Stimulated activated CD4-positive, alpha-beta T cell treated with anti-CD3 and anti-CD28 coated beads, Interleukin-12 subunit alpha, Interleukin-12 subunit beta, amount 100 ng/mL, for 24 hours (primary cell): ENCODE measurements at regions not wholly inside any gene's neighbourhood (a gene's known extent, or its start where the extent isn't known, plus 50 kb on each side); places are given as distances from the start of the nearest gene placed in this dataset.
"Not testable (repeated sequence)": the region's sequence is repeated elsewhere in the genome, so short reads cannot be mapped to it uniquely, and the experiment has no call there.

Experiments used
- DNase-seq, 2 experiments: peaks; one replicate each; pipeline ENCODE4 v3.0.0-alpha.2; 2020; ENCODE audit warnings: low read depth in 2 of 2

- no peak for DNase-seq
Observed at GRCh38 chr1:65062339-65062738, 85.7 kb upstream of the AK4 start.

- no peak for DNase-seq
Observed at GRCh38 chr1:65063025-65063424, 85.0 kb upstream of the AK4 start.

- DNase-seq, result no peak
Observed at GRCh38 chr1:65064981-65065380, 83.0 kb upstream of the AK4 start.

- no peak for DNase-seq
Observed at GRCh38 chr1:65065524-65066418, 82.2 kb upstream of the AK4 start.

- DNase-seq, result no peak
Observed at GRCh38 chr1:65066419-65066765, 81.6 kb upstream of the AK4 start.

GRCh38 chr1:65066766-65067490 lies 81.1 kb upstream of the AK4 start:
- peak; percentile 37 to 54 for DNase-seq

- peak; percentile 16 to 29 for DNase-seq
Observed at GRCh38 chr1:65067491-65068201, 80.4 kb upstream of the AK4 start.

- no peak for DNase-seq
Observed at GRCh38 chr1:65068202-65069010, 79.6 kb upstream of the AK4 start.

GRCh38 chr1:65069011-65069565 lies 78.9 kb upstream of the AK4 start:
- DNase-seq, result peak; percentile 21 to 34

GRCh38 chr1:65072845-65073244 lies 75.2 kb upstream of the AK4 start:
- no peak for DNase-seq

GRCh38 chr1:65075123-65075976 lies 72.7 kb upstream of the AK4 start:
- peak; percentile 35 to 39 for DNase-seq

GRCh38 chr1:65077369-65077768 lies 70.6 kb upstream of the AK4 start:
- no peak for DNase-seq

- DNase-seq, result no peak
Observed at GRCh38 chr1:65079941-65080340, 68.1 kb upstream of the AK4 start.

- no peak for DNase-seq
Observed at GRCh38 chr1:65082346-65083040, 65.5 kb upstream of the AK4 start.

GRCh38 chr1:65083263-65083896 lies 64.6 kb upstream of the AK4 start:
- no peak for DNase-seq

GRCh38 chr1:65084066-65084465 lies 63.9 kb upstream of the AK4 start:
- DNase-seq, result no peak

- not testable (repeated sequence) for DNase-seq
Observed at GRCh38 chr1:65087519-65087918, 60.5 kb upstream of the AK4 start.

GRCh38 chr1:65090406-65090805 lies 57.6 kb upstream of the AK4 start:
- no peak for DNase-seq

- DNase-seq, result no peak
Observed at GRCh38 chr1:65092691-65093090, 55.3 kb upstream of the AK4 start.
